Right lobe of liver (tissue), 4 donors: ENCODE measurements at regions not wholly inside any gene's neighbourhood (a gene's known extent, or its start where the extent isn't known, plus 50 kb on each side); places are given as distances from the start of the nearest gene placed in this dataset.

Experiments
- CTCF ChIP-seq, 4 donors: fragments of 200-600 bp in 3 of 4; fragments of 450-650 bp in 1 of 4; IDR thresholded peaks; one replicate each; pipeline versions ENCODE4 v1.5.1 to v1.8.0; 2016 to 2022; ENCODE audit warnings: antibody characterized with exemption in 4 of 4, mild to moderate bottlenecking in 2 of 4
- POLR2A ChIP-seq: fragments of 450-650 bp; IDR thresholded peaks from one replicate; pipeline ENCODE4 v1.6.1; 2017; ENCODE audit warnings: antibody characterized with exemption, mild to moderate bottlenecking
- donor health status: DM: no; HTN: no; CAD: no.
- donor health status: DM: no; HTN: no; CAD: no.
- donor health status: DM: no; HTN: yes; CAD: no.

GRCh38 chr9:11743356-11743755 lies 949.8 kb upstream of the TYRP1 start:
- TF ChIP-seq CTCF (IDR thresholded peaks at IDR 0.05): no peak
- TF ChIP-seq POLR2A: no peak
